HUES6 (cell line): ENCODE measurements at regions not wholly inside any gene's neighbourhood (a gene's known extent, or its start where the extent isn't known, plus 50 kb on each side); places are given as distances from the start of the nearest gene placed in this dataset.

Experiments used
- H3K27ac ChIP-seq: 2 replicates; pipeline ENCODE4 v1.7.0; 2013; ENCODE audit warnings: low read depth, mild to moderate bottlenecking, low read length, inconsistent platforms
- H3K27me3 ChIP-seq: 2 replicates; pipeline ENCODE4 v1.6.1; 2013; ENCODE audit warnings: low read length; ENCODE audit not compliant: control insufficient read depth, insufficient read depth
- H3K36me3 ChIP-seq: 2 replicates; pipeline ENCODE4 v1.6.1; 2013; ENCODE audit warnings: low read length; ENCODE audit not compliant: control insufficient read depth, insufficient read depth
- H3K4me1 ChIP-seq: 2 replicates; pipeline ENCODE4 v1.6.1; 2013; ENCODE audit warnings: low read length; ENCODE audit not compliant: control insufficient read depth, insufficient read depth
- H3K4me3 ChIP-seq: 2 replicates; pipeline ENCODE4 v1.5.1; 2013; ENCODE audit warnings: low read depth, low read length
- H3K9ac ChIP-seq: one replicate; pipeline ENCODE4 v1.6.1; 2013; ENCODE audit warnings: mild to moderate bottlenecking, low read length
- H3K9me3 ChIP-seq: 2 replicates; pipeline ENCODE4 v1.6.1; 2013; ENCODE audit warnings: low read depth, low read length; ENCODE audit not compliant: control insufficient read depth, insufficient read depth

DNA sequence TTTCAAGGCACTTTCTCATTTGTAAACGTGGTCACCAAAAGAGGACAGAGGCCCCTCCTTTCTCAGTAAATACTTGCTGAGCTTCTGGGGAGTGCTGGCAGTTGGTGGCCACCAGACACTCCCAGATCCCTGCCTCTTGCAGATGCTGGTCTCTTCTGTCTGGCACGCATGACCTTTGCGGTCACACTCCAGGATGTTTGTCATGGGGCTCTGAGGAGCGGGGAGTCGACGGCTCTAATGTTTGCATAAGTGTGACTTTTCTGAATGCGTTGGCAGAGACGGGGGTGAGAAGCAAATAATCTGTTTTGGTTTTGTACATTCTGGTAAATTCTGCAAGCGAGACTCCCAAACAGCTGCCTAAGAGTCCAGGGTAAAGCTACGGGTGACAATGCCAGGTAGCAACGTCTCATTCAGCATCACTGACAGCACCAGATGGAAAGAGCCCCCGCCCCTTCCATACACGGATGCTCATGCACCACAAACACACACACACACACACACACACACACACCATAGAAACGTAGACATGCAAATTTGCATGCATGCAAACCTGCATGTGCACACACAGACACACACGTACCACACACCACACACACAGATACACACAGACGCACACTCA, 101.1 kb downstream of the YTHDF1 start:
- Histone ChIP-seq H3K4me3 (no peak overlapping the region), H3K36me3 (no peaks in the 10 kb centered on the region), H3K27me3 (peaks cover 55% of the 10 kb centered on the region), H3K9ac (no peak overlapping the region), H3K4me1 (no peaks in the 10 kb centered on the region), H3K27ac (no peak overlapping the region), H3K9me3 (peaks cover 6% of the 10 kb centered on the region; the same call in 1 of the 2 replicates)

- Histone ChIP-seq H3K9me3 (peaks cover 6% of the 10 kb centered on the region; the same call in 1 of the 2 replicates), H3K27ac (no peak overlapping the region), H3K4me1 (no peaks in the 10 kb centered on the region), H3K36me3 (no peaks in the 10 kb centered on the region), H3K4me3 (no peak overlapping the region), H3K27me3 (peaks cover 55% of the 10 kb centered on the region), H3K9ac (no peak overlapping the region)
Measured at GRCh38 chr20:63114006-63114692, 101.8 kb downstream of the YTHDF1 start.

- H3K27me3 ChIP-seq: peaks cover 46% of the 10 kb centered on the region
- no peak overlapping the region for H3K27ac ChIP-seq
- H3K4me3 ChIP-seq: no peak overlapping the region
- no peak overlapping the region for H3K9ac ChIP-seq
- H3K36me3 ChIP-seq: no peaks in the 10 kb centered on the region
- H3K4me1 ChIP-seq: no peaks in the 10 kb centered on the region
- H3K9me3 ChIP-seq: peaks cover 13% of the 10 kb centered on the region
Measured at GRCh38 chr20:63112491-63113219, 103.3 kb downstream of the YTHDF1 start.

GRCh38 chr20:63108247-63108646, 101.5 kb upstream of the BHLHE23 start:
- no peak overlapping the region for H3K27ac ChIP-seq
- no peaks in the 10 kb centered on the region for H3K36me3 ChIP-seq
- H3K4me1 ChIP-seq: no peaks in the 10 kb centered on the region
- no peak overlapping the region for H3K9ac ChIP-seq
- peaks cover 26% of the 10 kb centered on the region for H3K27me3 ChIP-seq
- H3K4me3 ChIP-seq: no peak overlapping the region
- H3K9me3 ChIP-seq: peaks cover 21% of the 10 kb centered on the region

DNA sequence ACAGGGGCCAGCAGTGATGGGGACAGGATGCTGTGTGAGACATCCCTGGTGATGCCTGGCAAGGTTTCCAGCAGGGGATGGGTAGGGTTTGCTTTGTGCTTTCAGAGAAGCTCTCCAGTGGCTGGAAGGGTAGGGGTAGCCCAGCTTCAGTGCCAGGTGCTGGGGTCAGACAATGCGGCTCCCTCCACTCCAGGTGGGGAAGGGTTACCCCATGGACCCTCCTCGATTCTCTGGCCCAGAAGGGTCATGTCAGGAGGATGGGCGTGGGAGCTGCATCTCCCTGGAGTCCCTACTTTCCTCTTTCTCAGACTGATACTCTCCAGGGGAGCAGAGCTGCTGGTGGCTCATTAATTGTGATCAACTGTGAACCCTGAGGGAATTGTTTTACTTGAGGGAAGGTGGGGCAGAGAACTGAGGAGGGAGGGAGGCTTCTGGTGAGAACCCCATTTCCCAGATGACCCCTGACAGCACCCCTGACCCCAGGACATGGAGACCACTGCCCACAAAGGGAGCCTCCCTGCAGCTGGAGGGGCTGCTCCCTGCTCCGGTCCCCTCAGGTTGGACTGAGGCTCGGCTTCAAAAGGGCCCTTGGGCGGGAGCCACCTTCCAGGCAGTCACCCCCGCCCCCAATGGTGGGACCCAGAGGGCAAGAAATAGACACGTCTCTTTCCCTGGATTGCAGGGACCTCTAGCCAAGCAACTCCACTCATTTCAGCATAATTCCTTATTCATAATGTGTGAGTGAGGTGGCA, 100.9 kb upstream of the BHLHE23 start:
- Histone ChIP-seq H3K36me3 (no peaks in the 10 kb centered on the region), H3K9ac (no peak overlapping the region), H3K9me3 (peaks cover 21% of the 10 kb centered on the region), H3K27me3 (peaks cover 31% of the 10 kb centered on the region), H3K27ac (no peak overlapping the region), H3K4me1 (no peaks in the 10 kb centered on the region), H3K4me3 (no peak overlapping the region)

DNA sequence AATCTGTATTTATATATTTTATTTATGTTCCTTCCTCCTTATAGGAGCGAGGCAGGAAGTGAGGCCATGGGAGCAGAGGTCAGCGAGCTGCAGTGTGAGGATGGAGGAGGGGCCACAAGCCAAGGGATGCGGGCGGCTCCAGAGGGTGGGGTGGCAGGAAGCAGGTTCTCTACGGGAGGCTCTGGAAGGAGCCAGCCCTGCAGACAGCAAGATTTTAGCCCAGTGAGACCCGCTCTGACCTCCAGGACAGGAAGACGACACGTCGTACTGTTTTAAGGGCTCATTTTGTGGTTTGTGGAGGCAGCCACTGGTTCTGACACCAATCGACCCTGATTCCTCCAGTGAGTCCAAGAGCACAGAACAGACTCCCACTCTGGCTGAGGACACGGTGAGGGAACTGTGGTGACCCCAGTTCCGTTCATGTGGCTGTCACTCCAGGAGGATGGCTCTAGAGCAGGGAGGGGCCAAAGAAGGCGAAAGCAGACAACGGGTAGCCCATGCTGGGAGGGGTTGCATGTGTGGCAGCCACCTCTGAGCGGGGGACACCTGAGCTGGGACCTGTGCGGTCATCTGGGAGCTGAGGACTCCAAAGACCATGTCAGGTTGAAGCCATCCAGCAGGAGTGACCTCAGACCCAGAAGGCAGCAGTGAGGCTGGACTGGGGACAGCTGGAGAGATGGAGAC, 100.1 kb upstream of the BHLHE23 start:
- Histone ChIP-seq H3K4me3 (no peak overlapping the region), H3K9me3 (peaks cover 21% of the 10 kb centered on the region), H3K9ac (no peak overlapping the region), H3K27ac (no peak overlapping the region), H3K27me3 (peaks cover 38% of the 10 kb centered on the region), H3K4me1 (no peaks in the 10 kb centered on the region), H3K36me3 (no peaks in the 10 kb centered on the region)

GRCh38 chr20:63106108-63106764, 99.5 kb upstream of the BHLHE23 start:
- Histone ChIP-seq H3K4me3 (no peak overlapping the region), H3K27me3 (peaks cover 45% of the 10 kb centered on the region), H3K9ac (no peak overlapping the region), H3K27ac (no peak overlapping the region), H3K36me3 (no peaks in the 10 kb centered on the region), H3K9me3 (peaks cover 15% of the 10 kb centered on the region), H3K4me1 (no peaks in the 10 kb centered on the region)

- no peaks in the 10 kb centered on the region for H3K4me1 ChIP-seq
- no peaks in the 10 kb centered on the region for H3K36me3 ChIP-seq
- no peak overlapping the region for H3K27ac ChIP-seq
- no peak overlapping the region for H3K4me3 ChIP-seq
- H3K27me3 ChIP-seq: peaks cover 46% of the 10 kb centered on the region
- no peak overlapping the region for H3K9ac ChIP-seq
- peaks cover 15% of the 10 kb centered on the region for H3K9me3 ChIP-seq
Measured at GRCh38 chr20:63105211-63106107, 98.7 kb upstream of the BHLHE23 start.

DNA sequence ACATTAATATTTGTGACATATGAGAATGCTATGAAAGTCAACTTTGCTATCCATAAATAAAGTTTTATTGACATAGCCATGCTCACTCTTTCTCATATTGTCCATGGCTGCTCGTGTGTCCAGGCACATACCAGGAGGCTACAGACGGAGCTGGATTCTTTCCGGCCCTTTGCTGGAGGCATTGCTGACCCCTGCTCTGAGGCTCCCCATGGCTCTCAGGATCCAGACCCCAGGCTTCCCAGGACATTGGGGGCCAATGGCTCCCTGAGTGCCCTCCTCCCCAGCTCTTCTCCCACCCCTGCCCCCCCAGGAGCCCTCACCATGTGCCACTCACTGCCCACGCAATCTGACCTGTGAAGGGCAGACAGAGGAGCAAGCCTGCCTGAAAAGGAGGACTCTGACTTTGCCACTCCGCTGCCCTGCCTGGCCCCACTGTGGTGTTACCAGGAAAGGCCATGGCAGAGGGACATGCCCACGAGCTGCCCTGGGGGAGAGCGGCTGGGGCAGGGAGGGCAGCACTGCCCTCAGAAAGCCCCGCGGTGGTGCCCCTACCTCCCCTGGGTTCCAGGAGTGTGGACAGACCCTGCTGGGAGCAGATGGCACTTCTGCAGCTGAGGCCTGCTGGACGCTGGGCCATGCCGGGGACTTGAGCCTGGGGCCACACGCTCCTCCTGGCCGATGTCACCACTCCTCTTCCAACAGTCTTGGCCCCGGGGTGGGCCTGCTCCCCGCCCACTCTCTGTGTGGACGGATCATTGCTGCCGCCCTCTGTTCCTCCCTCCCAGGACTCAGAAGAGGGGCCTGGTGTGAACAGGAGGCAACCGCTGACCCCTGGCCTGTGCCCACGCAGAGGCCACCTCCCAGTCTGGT, 97.8 kb upstream of the BHLHE23 start:
- Histone ChIP-seq H3K9me3 (peaks cover 15% of the 10 kb centered on the region), H3K27ac (no peak overlapping the region), H3K36me3 (no peaks in the 10 kb centered on the region), H3K27me3 (peaks cover 53% of the 10 kb centered on the region), H3K9ac (no peak overlapping the region), H3K4me3 (no peak overlapping the region), H3K4me1 (peaks cover 6% of the 10 kb centered on the region)
